Lower lobe of right lung (tissue), 2 donors: ENCODE measurements at regions not wholly inside any gene's neighbourhood (a gene's known extent, or its start where the extent isn't known, plus 50 kb on each side); places are given as distances from the start of the nearest gene placed in this dataset.

Experiments
- ATAC-seq, 2 donors: fragments of 200-7000 bp; cut with Tn5 transposase; one replicate each; pipeline ENCODE4 v1.9.1; 2020 to 2022; ENCODE audit warnings: mild to moderate bottlenecking in 2 of 2, moderate library complexity in 2 of 2
- DNase-seq: peaks from one replicate; pipeline ENCODE4 v3.0.0-alpha.2; 2020
- H3K27ac ChIP-seq: fragments of 200-600 bp; one replicate; pipeline ENCODE4 v1.8.0; 2022
- H3K27me3 ChIP-seq: fragments of 200-600 bp; one replicate; pipeline ENCODE4 v1.8.0; 2022; ENCODE audit warnings: low read depth
- H3K36me3 ChIP-seq: fragments of 200-600 bp; one replicate; pipeline ENCODE4 v1.8.0; 2022; ENCODE audit warnings: mild to moderate bottlenecking
- H3K4me1 ChIP-seq: fragments of 200-600 bp; one replicate; pipeline ENCODE4 v1.8.0; 2022
- H3K4me3 ChIP-seq: fragments of 200-600 bp; one replicate; pipeline ENCODE4 v1.8.0; 2022; ENCODE audit warnings: mild to moderate bottlenecking
- H3K9me3 ChIP-seq: fragments of 200-600 bp; one replicate; pipeline ENCODE4 v1.8.0; 2022
- intact Hi-C: fragments of 100-400 bp; cut with DNase I; formaldehyde crosslinking; loops from one replicate; pipeline ENCODE4 v1.11.0; 2022
- TF ChIP-seq, protein P1 (sequence below): fragments of 200-600 bp; IDR thresholded peaks from one replicate; pipeline ENCODE4 v1.8.0; 2022; ENCODE audit warnings: antibody characterized with exemption, mild to moderate bottlenecking
- donor health status: DM: no; HTN: yes; CAD: no; lungs with severe emphysema.

DNA sequence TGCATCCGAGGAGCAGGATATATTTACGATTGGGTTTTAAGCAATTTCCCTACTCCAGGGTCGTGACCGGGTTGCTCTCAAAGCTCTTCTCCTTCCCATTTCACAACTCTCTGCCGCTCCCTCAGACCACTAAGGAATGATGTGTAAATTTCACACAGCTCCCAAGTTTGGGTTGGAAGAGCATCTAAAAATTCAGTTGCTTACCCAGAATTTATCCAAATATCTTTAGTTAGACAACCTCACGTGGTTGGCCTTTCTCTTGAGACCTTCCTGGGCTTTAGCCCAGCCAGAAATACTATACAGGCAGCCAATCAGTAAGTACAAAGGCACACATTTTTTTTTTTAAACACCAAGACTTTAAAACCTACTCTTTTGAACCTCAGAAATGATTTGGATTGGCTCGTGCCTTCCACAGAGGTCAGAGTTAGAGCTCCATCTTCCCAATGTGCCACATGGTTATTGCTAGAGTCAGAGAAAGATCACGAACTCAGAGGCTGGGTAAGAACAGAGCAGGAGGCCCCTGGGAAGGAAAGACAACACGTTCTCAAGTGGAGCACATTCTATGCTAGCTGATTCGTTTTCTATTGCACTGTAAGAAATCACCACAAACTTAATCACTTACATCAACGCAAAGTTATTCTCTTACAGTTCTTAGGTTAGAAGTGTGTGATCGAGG, 335.4 kb upstream of the MGMT start:
- Histone ChIP-seq H3K27me3 (peaks cover 9% of the 10 kb centered on the region), H3K36me3 (no peaks in the 10 kb centered on the region), H3K27ac (no peak overlapping the region), H3K4me1 (no peaks in the 10 kb centered on the region), H3K4me3 (no peak overlapping the region), H3K9me3 (no peaks in the 10 kb centered on the region)
- no peak for ATAC-seq
- TF ChIP-seq, protein P1, sequence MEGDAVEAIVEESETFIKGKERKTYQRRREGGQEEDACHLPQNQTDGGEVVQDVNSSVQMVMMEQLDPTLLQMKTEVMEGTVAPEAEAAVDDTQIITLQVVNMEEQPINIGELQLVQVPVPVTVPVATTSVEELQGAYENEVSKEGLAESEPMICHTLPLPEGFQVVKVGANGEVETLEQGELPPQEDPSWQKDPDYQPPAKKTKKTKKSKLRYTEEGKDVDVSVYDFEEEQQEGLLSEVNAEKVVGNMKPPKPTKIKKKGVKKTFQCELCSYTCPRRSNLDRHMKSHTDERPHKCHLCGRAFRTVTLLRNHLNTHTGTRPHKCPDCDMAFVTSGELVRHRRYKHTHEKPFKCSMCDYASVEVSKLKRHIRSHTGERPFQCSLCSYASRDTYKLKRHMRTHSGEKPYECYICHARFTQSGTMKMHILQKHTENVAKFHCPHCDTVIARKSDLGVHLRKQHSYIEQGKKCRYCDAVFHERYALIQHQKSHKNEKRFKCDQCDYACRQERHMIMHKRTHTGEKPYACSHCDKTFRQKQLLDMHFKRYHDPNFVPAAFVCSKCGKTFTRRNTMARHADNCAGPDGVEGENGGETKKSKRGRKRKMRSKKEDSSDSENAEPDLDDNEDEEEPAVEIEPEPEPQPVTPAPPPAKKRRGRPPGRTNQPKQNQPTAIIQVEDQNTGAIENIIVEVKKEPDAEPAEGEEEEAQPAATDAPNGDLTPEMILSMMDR: no peak
- intact Hi-C loops: no loop called here
- no peak for DNase-seq

DNA sequence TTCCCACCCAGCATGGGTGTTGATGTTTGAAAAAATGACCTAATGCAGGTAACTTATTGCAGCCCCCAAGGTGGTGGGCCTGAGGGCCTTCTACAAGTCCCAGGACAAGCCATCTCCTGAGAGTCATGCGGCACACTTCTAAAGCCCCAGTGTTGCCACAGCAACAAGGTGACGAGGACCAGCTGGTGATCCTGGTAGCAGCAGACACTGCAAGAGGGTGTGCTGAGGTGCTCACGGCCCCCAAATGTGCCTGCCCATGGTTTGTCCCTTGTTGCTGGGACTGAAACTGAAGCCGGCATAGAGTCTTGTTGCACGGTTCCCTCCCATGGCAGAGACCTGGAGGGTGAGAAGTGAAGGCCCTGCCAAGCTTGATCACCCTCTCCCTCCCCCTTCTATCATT, 333.2 kb upstream of the MGMT start:
- ATAC-seq (no peak), DNase-seq (no peak)
- intact Hi-C loops: no loop called here
- H3K27ac ChIP-seq: no peak overlapping the region
- H3K9me3 ChIP-seq: no peaks in the 10 kb centered on the region
- H3K4me1 ChIP-seq: no peaks in the 10 kb centered on the region
- peaks cover 9% of the 10 kb centered on the region for H3K27me3 ChIP-seq
- no peaks in the 10 kb centered on the region for H3K36me3 ChIP-seq
- no peak overlapping the region for H3K4me3 ChIP-seq
- TF ChIP-seq, protein P1: no peak

DNA sequence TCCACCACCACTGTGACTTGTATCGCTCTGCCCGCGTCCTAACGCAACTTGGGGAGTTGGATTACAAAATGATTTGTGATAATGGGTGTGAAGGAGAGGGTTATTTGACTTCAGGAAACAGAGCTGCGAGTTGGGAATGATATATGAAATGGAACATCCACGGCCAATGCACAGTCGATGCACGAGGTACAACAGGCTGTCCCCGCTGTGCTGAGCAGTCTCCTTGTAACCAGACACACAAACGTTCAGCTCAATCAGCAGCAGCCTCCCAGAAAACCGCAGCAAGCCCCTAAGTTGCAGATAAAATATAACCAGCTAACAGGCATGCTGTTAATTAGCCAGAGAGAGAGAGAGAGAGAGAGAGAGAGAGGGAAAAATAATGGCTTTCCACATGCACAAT, 332.7 kb upstream of the MGMT start:
- peaks cover 9% of the 10 kb centered on the region for H3K27me3 ChIP-seq
- H3K36me3 ChIP-seq: no peaks in the 10 kb centered on the region
- intact Hi-C loops: no loop called here
- DNase-seq: no peak
- TF ChIP-seq, protein P1: no peak
- H3K27ac ChIP-seq: no peak overlapping the region
- no peak overlapping the region for H3K4me3 ChIP-seq
- no peak for ATAC-seq
- H3K9me3 ChIP-seq: no peaks in the 10 kb centered on the region
- no peaks in the 10 kb centered on the region for H3K4me1 ChIP-seq

DNA sequence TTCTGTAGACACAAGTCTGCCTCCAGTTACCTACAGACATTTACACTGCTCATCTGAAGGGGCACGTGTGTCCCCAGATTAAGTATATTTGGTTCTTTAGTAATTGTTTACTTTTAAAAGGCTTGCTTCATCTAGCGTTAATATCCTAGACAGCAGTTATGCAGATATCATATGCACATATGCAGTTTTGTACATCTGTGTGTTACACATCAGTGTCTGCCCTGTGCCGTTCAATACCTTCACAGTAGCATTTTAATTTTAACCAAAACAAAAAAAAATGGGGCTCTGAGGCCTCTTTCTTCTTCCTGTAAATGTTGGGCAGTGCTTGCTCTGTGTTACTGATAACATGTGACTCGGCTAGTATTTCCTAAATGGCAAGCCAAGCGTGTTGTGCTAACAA, 331.4 kb upstream of the MGMT start:
- no peak for DNase-seq
- no peaks in the 10 kb centered on the region for H3K4me1 ChIP-seq
- no peak overlapping the region for H3K27ac ChIP-seq
- H3K4me3 ChIP-seq: no peak overlapping the region
- H3K36me3 ChIP-seq: no peaks in the 10 kb centered on the region
- no peak for ATAC-seq
- peaks cover 9% of the 10 kb centered on the region for H3K27me3 ChIP-seq
- intact Hi-C loops: no loop called here
- H3K9me3 ChIP-seq: no peaks in the 10 kb centered on the region
- TF ChIP-seq, protein P1: no peak

DNA sequence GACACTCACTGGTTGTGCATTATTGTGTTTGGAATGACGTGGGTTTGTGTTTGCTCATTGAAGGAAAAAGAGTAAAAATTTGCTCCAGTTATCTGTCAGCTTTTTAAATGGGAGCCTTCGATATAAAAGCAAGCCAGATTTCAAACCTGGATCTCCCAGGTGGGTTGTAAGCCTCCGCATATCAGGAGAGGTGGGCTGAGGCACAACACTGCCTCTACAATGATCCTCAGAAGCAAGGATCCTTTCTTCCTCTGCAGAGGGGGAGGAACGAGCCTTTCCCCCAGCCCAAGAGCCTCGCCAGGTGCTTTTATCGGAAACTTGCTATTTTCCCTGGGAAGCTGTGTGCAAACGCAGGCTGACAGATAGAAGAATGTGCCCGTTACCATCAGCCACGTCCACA, 331.0 kb upstream of the MGMT start:
- no peak overlapping the region for H3K27ac ChIP-seq
- H3K9me3 ChIP-seq: no peaks in the 10 kb centered on the region
- intact Hi-C loops: no loop called here
- ATAC-seq (no peak), DNase-seq (no peak)
- peaks cover 9% of the 10 kb centered on the region for H3K27me3 ChIP-seq
- no peak overlapping the region for H3K4me3 ChIP-seq
- TF ChIP-seq, protein P1: no peak
- no peaks in the 10 kb centered on the region for H3K36me3 ChIP-seq
- no peaks in the 10 kb centered on the region for H3K4me1 ChIP-seq
